ENCODE measurements at regions not wholly inside any gene's neighbourhood (a gene's known extent, or its start where the extent isn't known, plus 50 kb on each side); places are given as distances from the start of the nearest gene placed in this dataset.
"Not testable (repeated sequence)": the region's sequence is repeated elsewhere in the genome, so short reads cannot be mapped to it uniquely, and the experiment has no call there.

GRCh38 chr1:192493584-192493983 lies 82.0 kb upstream of the RGS1 start:
- no peak for DNase-seq (ENCODE audit: insufficient read length, low spot score)
- FAIRE-seq: no peak
- TF ChIP-seq POLR2AphosphoS5 (IDR thresholded peaks at IDR 0.05; ENCODE audit: low read depth, low read length) (no peak), POLR2A (IDR thresholded peaks at IDR 0.05; ENCODE audit: low read depth, low read length) (no peak), TAF1 (IDR thresholded peaks at IDR 0.05; ENCODE audit: low read depth, low read length) (no peak), POU2F2 (IDR thresholded peaks at IDR 0.05; ENCODE audit: low read depth, low read length) (no peak), PAX5 (IDR thresholded peaks at IDR 0.05; ENCODE audit: insufficient read depth, low read length, severe bottlenecking) (no peak), SPI1 (IDR thresholded peaks at IDR 0.05; ENCODE audit: low read depth, low read length) (no peak)

GRCh38 chr1:192496369-192497056 lies 79.1 kb upstream of the RGS1 start:
- DNase-seq (ENCODE audit: insufficient read length, low spot score) (no peak), FAIRE-seq (no peak)
- TF ChIP-seq SPI1 (IDR thresholded peaks at IDR 0.05; ENCODE audit: low read depth, low read length): no peak
- TF ChIP-seq TAF1 (IDR thresholded peaks at IDR 0.05; ENCODE audit: low read depth, low read length): no peak
- no peak for TF ChIP-seq POU2F2 (IDR thresholded peaks at IDR 0.05; ENCODE audit: low read depth, low read length)
- no peak for TF ChIP-seq POLR2AphosphoS5 (IDR thresholded peaks at IDR 0.05; ENCODE audit: low read depth, low read length)
- no peak for TF ChIP-seq PAX5 (IDR thresholded peaks at IDR 0.05; ENCODE audit: insufficient read depth, low read length, severe bottlenecking)
- TF ChIP-seq POLR2A (IDR thresholded peaks at IDR 0.05; ENCODE audit: low read depth, low read length): no peak

GRCh38 chr1:192497214-192497794 lies 78.3 kb upstream of the RGS1 start:
- DNase-seq (ENCODE audit: insufficient read length, low spot score) (no peak), FAIRE-seq (no peak)
- TF ChIP-seq SPI1 (IDR thresholded peaks at IDR 0.05; ENCODE audit: low read depth, low read length) (no peak), POLR2A (IDR thresholded peaks at IDR 0.05; ENCODE audit: low read depth, low read length) (no peak), POU2F2 (IDR thresholded peaks at IDR 0.05; ENCODE audit: low read depth, low read length) (no peak), TAF1 (IDR thresholded peaks at IDR 0.05; ENCODE audit: low read depth, low read length) (no peak), PAX5 (IDR thresholded peaks at IDR 0.05; ENCODE audit: insufficient read depth, low read length, severe bottlenecking) (no peak), POLR2AphosphoS5 (IDR thresholded peaks at IDR 0.05; ENCODE audit: low read depth, low read length) (no peak)

GRCh38 chr1:192498092-192498491 lies 77.5 kb upstream of the RGS1 start:
- not testable (repeated sequence) for FAIRE-seq

GRCh38 chr1:192499061-192499581 lies 76.5 kb upstream of the RGS1 start:
- FAIRE-seq: not testable (repeated sequence)

More at GRCh38 chr1:192498092-192498491, 77.5 kb upstream of the RGS1 start:
- DNase-seq (ENCODE audit: insufficient read length, low spot score): not testable (repeated sequence)

GRCh38 chr1:192500541-192500940 lies 75.0 kb upstream of the RGS1 start:
- FAIRE-seq; DNase-seq (ENCODE audit: insufficient read length, low spot score): not testable (repeated sequence)

More at GRCh38 chr1:192499061-192499581, 76.5 kb upstream of the RGS1 start:
- not testable (repeated sequence) for DNase-seq (ENCODE audit: insufficient read length, low spot score)

GRCh38 chr1:192506741-192507155 lies 68.8 kb upstream of the RGS1 start:
- TF ChIP-seq POLR2AphosphoS5 (IDR thresholded peaks at IDR 0.05; ENCODE audit: low read depth, low read length): no peak
- TF ChIP-seq PAX5 (IDR thresholded peaks at IDR 0.05; ENCODE audit: insufficient read depth, low read length, severe bottlenecking): no peak
- no peak for TF ChIP-seq POU2F2 (IDR thresholded peaks at IDR 0.05; ENCODE audit: low read depth, low read length)
- no peak for TF ChIP-seq POLR2A (IDR thresholded peaks at IDR 0.05; ENCODE audit: low read depth, low read length)
- no peak for TF ChIP-seq SPI1 (IDR thresholded peaks at IDR 0.05; ENCODE audit: low read depth, low read length)
- TF ChIP-seq TAF1 (IDR thresholded peaks at IDR 0.05; ENCODE audit: low read depth, low read length): no peak
- peak; percentile 18 for DNase-seq (ENCODE audit: insufficient read length, low spot score)
- peak; percentile 90 for FAIRE-seq

- TF ChIP-seq POLR2A (IDR thresholded peaks at IDR 0.05; ENCODE audit: low read depth, low read length) (no peak), POLR2AphosphoS5 (IDR thresholded peaks at IDR 0.05; ENCODE audit: low read depth, low read length) (no peak), POU2F2 (IDR thresholded peaks at IDR 0.05; ENCODE audit: low read depth, low read length) (no peak), SPI1 (IDR thresholded peaks at IDR 0.05; ENCODE audit: low read depth, low read length) (peak; percentile 70), TAF1 (IDR thresholded peaks at IDR 0.05; ENCODE audit: low read depth, low read length) (no peak), PAX5 (IDR thresholded peaks at IDR 0.05; ENCODE audit: insufficient read depth, low read length, severe bottlenecking) (no peak)
- DNase-seq (ENCODE audit: insufficient read length, low spot score) (no peak), FAIRE-seq (peak; percentile 83)
Measured at GRCh38 chr1:192512426-192513162, 63.0 kb upstream of the RGS1 start.

GRCh38 chr1:192513196-192513595 lies 62.4 kb upstream of the RGS1 start:
- no peak for FAIRE-seq

GRCh38 chr1:192513697-192514096 lies 61.9 kb upstream of the RGS1 start:
- DNase-seq (ENCODE audit: insufficient read length, low spot score) (no peak), FAIRE-seq (peak; percentile 67)
- no peak for TF ChIP-seq POLR2A (IDR thresholded peaks at IDR 0.05; ENCODE audit: low read depth, low read length)
- no peak for TF ChIP-seq POLR2AphosphoS5 (IDR thresholded peaks at IDR 0.05; ENCODE audit: low read depth, low read length)
- no peak for TF ChIP-seq SPI1 (IDR thresholded peaks at IDR 0.05; ENCODE audit: low read depth, low read length)
- no peak for TF ChIP-seq TAF1 (IDR thresholded peaks at IDR 0.05; ENCODE audit: low read depth, low read length)
- TF ChIP-seq PAX5 (IDR thresholded peaks at IDR 0.05; ENCODE audit: insufficient read depth, low read length, severe bottlenecking): no peak
- TF ChIP-seq POU2F2 (IDR thresholded peaks at IDR 0.05; ENCODE audit: low read depth, low read length): no peak

More at GRCh38 chr1:192513196-192513595, 62.4 kb upstream of the RGS1 start:
- TF ChIP-seq SPI1 (IDR thresholded peaks at IDR 0.05; ENCODE audit: low read depth, low read length) (no peak), POLR2AphosphoS5 (IDR thresholded peaks at IDR 0.05; ENCODE audit: low read depth, low read length) (no peak), PAX5 (IDR thresholded peaks at IDR 0.05; ENCODE audit: insufficient read depth, low read length, severe bottlenecking) (no peak), POLR2A (IDR thresholded peaks at IDR 0.05; ENCODE audit: low read depth, low read length) (no peak), POU2F2 (IDR thresholded peaks at IDR 0.05; ENCODE audit: low read depth, low read length) (no peak), TAF1 (IDR thresholded peaks at IDR 0.05; ENCODE audit: low read depth, low read length) (no peak)
- DNase-seq (ENCODE audit: insufficient read length, low spot score): no peak

Measured in GM12891 (cell line).